NCI-H526 (cell line): ENCODE measurements at regions not wholly inside any gene's neighbourhood (a gene's known extent, or its start where the extent isn't known, plus 50 kb on each side); places are given as distances from the start of the nearest gene placed in this dataset.
A peak's percentile ranks its signal among the peaks of the same experiment; 100 is the strongest.
"Not testable (repeated sequence)": the region's sequence is repeated elsewhere in the genome, so short reads cannot be mapped to it uniquely, and the experiment has no call there.

Source experiments
- DNase-seq, 2 experiments: peaks; one replicate each; lab custom pipeline; 2025; lab: John Stamatoyannopoulos, UW

GRCh38 chr10:3372281-3372680, 199.7 kb upstream of the PITRM1 start:
- DNase-seq, result no peak

DNA sequence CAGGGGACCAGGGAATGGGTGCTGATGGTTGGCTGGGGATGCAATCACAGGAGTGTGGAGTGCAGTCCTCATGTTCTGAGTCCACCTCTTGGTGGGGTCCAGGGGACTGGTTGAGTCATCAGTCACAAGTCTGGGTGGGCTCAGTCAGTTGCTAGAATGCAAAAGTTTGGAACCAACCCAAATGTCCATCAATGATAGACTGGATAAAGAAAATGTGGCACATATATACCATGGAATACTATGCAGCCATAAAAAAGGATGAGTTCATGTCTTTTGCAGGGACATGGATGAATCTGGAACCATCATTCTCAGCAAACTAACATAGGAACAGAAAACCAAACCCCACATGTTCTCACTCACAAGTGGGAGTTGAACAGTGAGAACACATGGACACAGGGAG, 199.0 kb upstream of the PITRM1 start:
- not testable (repeated sequence) for DNase-seq

- no peak for DNase-seq
Measured at GRCh38 chr10:3366735-3367405, 194.3 kb upstream of the PITRM1 start.

GRCh38 chr10:3366043-3366442, 193.5 kb upstream of the PITRM1 start:
- no peak for DNase-seq

DNA sequence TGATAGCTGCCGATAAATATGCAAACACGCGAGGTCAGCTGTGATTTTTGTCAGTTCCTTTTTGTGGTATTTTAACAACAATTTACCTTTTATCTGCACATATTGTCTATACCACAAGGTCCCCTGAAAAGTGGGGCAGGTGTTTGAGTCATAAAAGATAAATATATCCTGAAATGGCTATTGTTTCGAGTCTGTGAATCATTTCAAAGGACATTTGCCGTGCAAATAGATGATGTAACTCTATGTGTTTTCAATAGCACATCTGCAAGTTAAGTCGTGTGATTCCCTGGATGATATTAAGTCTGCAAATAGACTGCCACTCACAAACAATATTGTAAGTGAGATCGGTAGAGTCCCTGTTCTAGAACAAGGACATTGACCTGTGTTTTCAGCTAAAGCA, 193.0 kb upstream of the PITRM1 start:
- no peak for DNase-seq

DNA sequence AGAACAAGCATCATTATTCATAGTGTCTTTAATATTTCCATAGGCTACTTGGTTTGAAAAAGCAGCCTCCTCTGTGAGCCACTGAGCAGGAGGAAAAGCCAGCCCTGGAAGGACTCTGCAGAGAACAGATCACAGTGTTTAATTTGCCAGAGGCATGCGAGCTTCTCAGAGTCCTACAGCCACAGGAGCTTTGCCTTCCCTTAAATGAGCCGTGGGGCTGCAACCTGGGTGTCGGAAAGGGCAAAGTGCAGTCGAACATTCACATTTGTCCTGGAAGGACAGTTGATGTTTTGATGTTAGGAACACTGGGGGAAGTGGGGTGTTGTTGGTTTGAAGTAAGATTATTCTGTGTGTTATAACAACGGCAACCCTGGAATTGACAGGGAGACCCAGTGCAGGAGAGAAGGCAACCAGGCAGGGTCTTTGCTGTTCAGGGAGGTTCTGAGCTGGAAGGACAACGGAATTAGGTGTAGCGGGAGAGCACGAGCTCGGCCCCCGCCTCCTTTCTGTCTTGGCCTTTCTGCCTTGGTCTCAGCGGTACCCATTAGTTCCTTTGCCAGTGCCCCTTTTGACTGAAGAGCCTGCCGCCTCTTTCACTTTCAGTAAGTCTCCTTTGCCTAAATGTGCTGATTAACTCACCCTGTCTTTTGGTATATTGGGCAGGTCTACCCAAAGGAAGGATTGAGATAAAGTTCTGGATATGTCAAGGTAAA, 192.3 kb upstream of the PITRM1 start:
- no peak for DNase-seq

DNA sequence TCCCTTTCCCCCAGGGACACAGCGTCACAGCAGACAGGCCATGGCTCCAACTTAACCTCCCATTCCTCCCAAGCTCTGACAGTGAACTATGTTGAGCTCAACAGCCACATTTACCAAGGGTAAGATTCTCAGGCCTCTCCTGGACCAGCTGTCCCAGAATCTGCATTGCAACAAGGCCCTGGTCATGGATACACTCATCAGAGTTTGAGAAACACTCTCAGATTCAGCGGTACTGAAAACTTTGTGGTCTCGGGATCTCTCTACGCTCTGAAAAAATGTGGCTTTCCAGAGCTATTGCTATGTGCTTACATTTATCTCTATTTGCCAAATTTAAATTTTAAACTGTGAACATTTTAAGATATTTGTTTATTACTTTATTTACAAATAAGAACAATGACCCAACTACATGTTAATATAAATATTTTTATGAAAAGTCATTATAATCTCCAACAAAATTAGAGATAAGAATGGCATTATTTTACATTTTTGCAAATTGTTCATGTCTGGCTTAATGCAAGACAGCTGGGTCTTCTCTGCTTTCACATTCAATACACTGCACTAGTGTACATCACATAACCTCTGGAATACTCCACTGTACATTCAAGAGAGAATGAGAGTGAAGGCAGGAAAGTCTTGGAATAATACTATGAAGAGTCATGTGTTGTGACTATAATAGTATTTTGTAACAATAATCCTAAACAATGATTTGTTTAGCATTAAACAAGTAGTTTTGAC, 190.9 kb upstream of the PITRM1 start:
- no peak for DNase-seq

DNA sequence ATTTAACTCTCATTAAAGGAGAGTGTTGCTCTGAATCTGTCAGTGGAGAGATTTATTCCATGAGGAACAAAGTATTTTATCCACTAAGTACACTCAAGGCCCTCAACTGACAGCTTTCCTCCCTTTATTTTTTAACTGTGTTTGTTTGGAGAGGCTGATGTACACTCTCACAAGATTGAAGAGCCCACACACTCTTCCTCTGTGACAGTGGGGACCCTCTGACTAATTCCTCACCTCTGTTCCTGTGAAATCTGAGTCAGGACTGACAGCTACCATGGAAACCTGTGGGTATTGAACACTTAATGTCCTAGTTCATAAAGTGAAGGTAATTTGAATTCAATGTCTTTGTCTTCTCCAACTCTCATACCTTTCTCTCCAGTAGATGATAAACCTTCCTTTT, 189.8 kb upstream of the PITRM1 start:
- DNase-seq, result no peak

DNA sequence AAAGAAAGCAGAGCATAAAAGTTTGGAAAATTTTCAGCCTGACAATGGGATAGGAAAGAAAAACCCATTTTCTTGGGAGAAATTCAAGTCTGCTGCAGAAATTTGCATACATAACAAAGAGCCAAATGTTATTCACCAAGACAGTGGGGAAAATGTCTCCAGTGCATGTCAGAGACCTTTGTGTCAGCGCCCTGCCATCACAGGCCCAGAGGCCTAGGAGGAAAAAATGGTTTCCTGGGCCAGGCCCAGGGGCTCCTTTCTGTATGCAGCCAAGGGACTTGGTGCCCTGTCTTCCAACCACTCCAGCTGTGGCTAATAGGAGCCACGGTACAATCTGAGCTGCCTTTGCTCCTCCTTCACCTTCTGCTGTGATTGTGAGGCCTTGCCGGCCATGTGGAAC, 189.1 kb upstream of the PITRM1 start:
- no peak for DNase-seq

DNA sequence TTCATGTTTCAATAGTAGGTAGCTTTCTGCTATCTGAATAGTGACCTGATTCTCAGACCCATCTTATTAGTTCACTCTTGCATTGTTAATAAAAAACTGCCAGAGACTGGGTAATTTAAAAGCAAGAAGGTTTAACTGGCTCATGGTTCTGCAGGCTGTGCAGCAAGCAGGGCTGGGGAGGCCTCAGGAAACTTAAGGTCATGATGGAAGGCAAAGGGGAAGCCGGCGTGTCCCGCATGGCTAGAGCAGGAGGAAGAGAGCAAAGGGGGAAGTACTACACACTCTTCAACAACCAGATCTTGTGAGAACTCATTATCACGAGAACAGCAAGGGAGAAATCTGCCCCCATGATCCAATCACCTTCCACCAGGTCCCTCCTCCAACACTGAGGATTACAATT, 185.2 kb upstream of the PITRM1 start:
- no peak for DNase-seq

DNA sequence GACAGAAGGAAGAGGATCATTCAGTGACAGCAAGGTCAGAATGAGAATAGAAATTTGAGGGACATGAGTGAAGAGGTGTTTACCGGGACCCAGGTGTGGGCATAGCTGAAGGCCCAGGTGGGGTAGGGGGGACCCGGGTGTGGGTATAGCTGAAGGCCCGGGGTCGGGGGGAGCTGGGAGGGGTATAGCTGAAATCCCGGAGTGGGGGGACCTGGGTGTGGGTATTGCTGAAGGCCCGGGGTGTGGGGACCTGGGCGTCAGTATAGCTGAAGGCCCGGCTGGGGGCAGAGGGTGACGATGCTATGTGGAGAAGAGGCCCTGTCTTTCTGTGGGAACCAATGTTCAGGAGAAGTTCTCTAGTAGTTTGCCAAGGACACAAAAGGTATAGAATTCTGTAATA, 183.0 kb upstream of the PITRM1 start:
- DNase-seq, result no peak

- DNase-seq, result peak; percentile 64 to 71
Measured at GRCh38 chr10:3354174-3354900, 181.8 kb upstream of the PITRM1 start.

GRCh38 chr10:3353235-3353634, 180.7 kb upstream of the PITRM1 start:
- no peak for DNase-seq

GRCh38 chr10:3350617-3351258, 178.2 kb upstream of the PITRM1 start:
- DNase-seq, result no peak

- DNase-seq, result no peak
Measured at GRCh38 chr10:3350205-3350604, 177.6 kb upstream of the PITRM1 start.

DNA sequence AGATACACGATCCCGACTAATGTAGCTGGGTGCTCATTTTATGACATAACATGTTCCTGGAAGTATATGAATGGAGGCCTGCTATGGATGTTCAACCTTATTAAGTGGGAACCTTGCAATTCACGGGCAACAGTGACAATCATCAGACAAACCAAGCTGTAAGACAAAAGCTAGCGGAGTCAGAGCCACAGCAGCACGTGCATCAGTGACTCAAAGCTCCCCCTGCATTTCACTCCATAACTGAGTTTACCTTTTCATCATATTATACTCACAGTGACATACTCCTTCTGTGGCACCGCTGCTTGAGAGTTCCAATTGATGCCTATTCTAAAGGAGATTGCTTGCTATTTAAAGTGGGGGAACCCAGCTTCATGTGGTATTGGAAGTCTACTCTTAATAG, 176.0 kb upstream of the PITRM1 start:
- DNase-seq, result no peak

GRCh38 chr10:3347413-3348182, 175.0 kb upstream of the PITRM1 start:
- no peak for DNase-seq

DNA sequence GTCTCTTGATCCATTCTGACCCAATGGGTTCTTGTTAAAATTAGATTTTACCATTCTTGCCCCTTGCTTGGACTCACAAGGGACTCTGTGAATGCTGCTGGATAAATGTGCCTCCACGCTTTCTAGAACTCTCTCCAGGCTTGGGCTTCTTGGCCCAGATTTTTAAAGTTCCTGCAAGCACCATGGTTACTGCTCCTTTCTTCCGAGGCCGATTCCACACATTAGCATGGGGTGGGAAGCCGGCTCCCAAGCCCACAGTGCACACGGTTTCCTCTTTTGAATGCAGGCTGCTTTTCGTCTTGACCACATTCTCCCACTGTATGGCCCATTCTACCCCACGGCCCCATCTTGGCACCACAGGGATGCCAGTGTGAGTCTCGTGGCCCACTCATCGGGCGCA, 174.3 kb upstream of the PITRM1 start:
- no peak for DNase-seq

- DNase-seq, result no peak
Measured at GRCh38 chr10:3342771-3343170, 170.2 kb upstream of the PITRM1 start.

GRCh38 chr10:3340127-3340730, 167.6 kb upstream of the PITRM1 start:
- no peak for DNase-seq

- DNase-seq, result no peak
Measured at GRCh38 chr10:3339531-3339950, 167.0 kb upstream of the PITRM1 start.
